ENCODE measurements at regions not wholly inside any gene's neighbourhood (a gene's known extent, or its start where the extent isn't known, plus 50 kb on each side); places are given as distances from the start of the nearest gene placed in this dataset.

GRCh38 chr3:56917361-56918110 is 115.8 kb upstream of the ARHGEF3 start:
- Mint-ChIP-seq H3K4me3 (peak overlapping the region; percentile 87), H3K27ac (peak overlapping the region; percentile 86), H3K36me3 (ENCODE audit: low read depth) (no peaks in the 10 kb centered on the region)

DNA sequence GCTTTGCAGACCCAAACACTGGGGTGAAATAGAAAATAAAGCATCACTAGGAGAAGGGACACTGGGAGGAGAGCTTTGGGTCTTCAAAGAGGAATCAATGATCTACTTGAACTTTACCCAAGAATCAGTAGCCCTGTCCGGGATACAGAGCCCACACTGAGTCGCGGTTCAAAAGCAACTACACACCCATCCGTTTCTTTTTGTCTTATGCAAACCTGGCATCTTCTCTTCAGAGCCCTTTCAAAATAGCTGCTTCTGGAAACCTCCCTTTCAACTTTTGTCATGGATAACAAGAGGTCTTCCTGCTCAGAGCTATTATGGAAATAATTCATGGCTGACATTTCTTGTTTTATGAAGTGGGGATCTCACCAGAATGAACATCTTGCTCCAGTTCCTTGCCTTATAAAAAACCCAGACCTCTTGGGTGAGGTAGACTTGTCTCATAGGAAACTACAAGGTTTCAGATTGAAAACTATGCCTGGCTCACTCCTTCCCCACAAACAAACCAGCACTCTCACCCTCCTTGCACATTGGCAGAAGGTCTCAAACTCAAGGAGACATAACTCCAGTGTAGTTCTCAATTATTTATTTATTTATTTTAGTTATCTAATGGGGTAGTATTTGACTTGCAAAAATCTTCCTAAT is 115.1 kb upstream of the ARHGEF3 start:
- H3K9me3 Mint-ChIP-seq: no peaks in the 10 kb centered on the region
- H3K27me3 Mint-ChIP-seq (ENCODE audit: low read depth): no peaks in the 10 kb centered on the region
- no peaks in the 10 kb centered on the region for H3K36me3 Mint-ChIP-seq (ENCODE audit: low read depth)
- H3K4me3 Mint-ChIP-seq: peak overlapping the region; percentile 87
- H3K4me1 Mint-ChIP-seq (ENCODE audit: low read depth): peaks cover 66% of the 10 kb centered on the region
- H3K27ac Mint-ChIP-seq: peak overlapping the region; percentile 86

More at GRCh38 chr3:56917361-56918110, 115.8 kb upstream of the ARHGEF3 start:
- Mint-ChIP-seq H3K9me3 (no peaks in the 10 kb centered on the region), H3K4me1 (ENCODE audit: low read depth) (peaks cover 73% of the 10 kb centered on the region), H3K27me3 (ENCODE audit: low read depth) (no peaks in the 10 kb centered on the region)

DNA sequence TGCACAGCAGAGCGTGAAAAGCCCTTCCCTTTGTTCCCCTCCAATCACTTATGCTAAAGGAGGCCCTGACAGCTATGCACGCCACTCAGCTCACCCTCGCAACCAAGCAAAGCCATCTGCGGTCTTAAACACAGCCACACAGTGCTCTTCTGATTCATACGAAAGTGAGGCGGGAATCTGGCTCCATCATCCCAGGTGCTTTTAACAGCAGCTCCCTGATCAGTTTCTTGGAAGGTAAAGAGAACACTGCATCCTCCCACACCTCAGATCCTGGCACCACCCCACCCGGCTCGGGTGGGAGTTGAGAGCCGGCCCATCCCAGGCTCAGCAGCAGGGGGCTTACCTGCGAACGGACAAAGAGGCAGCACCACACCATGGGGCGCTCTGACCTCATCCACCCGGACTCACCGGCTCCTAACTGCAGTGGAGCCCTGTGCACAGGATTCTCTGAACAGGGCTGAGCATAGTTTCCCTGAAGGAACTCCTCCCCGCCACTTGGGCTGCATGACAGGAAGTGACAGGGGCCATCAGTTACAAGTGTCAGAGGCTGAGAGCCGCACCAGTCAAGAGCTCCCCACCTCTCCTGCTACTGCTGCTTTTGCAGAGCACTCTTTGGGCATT is 114.3 kb upstream of the ARHGEF3 start:
- peak overlapping the region; percentile 86 for H3K27ac Mint-ChIP-seq
- peak overlapping the region; percentile 87 for H3K4me3 Mint-ChIP-seq
- H3K9me3 Mint-ChIP-seq: no peaks in the 10 kb centered on the region
- peaks cover under 1% of the 10 kb centered on the region for H3K36me3 Mint-ChIP-seq (ENCODE audit: low read depth)
- no peaks in the 10 kb centered on the region for H3K27me3 Mint-ChIP-seq (ENCODE audit: low read depth)
- H3K4me1 Mint-ChIP-seq (ENCODE audit: low read depth): peaks cover 58% of the 10 kb centered on the region

- Mint-ChIP-seq H3K27me3 (ENCODE audit: low read depth) (no peaks in the 10 kb centered on the region), H3K4me1 (ENCODE audit: low read depth) (peaks cover 55% of the 10 kb centered on the region), H3K27ac (peak overlapping the region; percentile 86), H3K4me3 (peak overlapping the region; percentile 87), H3K9me3 (no peaks in the 10 kb centered on the region), H3K36me3 (ENCODE audit: low read depth) (peaks cover 4% of the 10 kb centered on the region)
Measured at GRCh38 chr3:56914646-56915045, 112.9 kb upstream of the ARHGEF3 start.

DNA sequence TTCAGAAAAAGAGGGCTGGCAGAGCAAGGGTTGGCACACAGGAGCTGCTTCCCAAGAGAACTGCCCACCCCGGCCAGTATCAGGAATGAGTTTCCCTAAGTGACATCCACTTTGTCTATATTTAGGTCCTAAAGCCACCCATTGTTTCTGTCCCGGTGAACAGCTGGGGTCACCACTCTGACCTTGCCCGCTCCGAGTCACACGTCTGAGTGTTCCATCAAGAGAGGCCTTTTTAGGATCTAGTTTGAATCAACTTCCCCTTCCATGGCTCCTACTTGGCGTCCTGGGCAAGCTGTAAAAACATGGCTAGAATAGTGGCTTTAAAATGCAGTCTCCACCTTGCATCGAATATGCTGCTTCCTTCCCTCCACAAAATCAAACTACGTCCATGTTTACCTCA is 109.6 kb upstream of the ARHGEF3 start:
- H3K4me1 Mint-ChIP-seq (ENCODE audit: low read depth): peaks cover 38% of the 10 kb centered on the region
- no peak overlapping the region for H3K4me3 Mint-ChIP-seq

DNA sequence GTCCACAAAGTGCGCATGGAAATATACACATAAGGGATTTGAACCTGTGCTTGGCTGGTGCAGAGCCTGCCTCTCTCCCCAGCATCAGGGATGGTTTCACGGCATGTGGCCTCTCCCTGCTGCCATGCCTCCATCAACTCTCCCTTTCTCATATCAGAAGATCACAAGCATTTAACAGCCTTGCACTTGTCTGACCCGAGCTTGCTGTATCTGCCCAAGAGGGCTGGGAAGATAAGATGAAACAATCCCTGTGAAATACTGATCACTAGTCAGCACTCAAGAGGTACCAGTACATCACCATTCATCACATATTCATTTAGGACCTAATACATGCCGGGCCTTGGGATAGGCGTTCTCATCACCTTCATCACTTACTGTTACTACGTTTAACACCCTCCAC is 107.6 kb upstream of the ARHGEF3 start:
- H3K27ac Mint-ChIP-seq: no peak overlapping the region

More for the DNA sequence above, 109.6 kb upstream of the ARHGEF3 start:
- no peak overlapping the region for H3K27ac Mint-ChIP-seq
- H3K27me3 Mint-ChIP-seq (ENCODE audit: low read depth): no peaks in the 10 kb centered on the region
- no peaks in the 10 kb centered on the region for H3K9me3 Mint-ChIP-seq
- H3K36me3 Mint-ChIP-seq (ENCODE audit: low read depth): peaks cover 16% of the 10 kb centered on the region

GRCh38 chr3:56908004-56908403 is 106.3 kb upstream of the ARHGEF3 start:
- H3K27ac Mint-ChIP-seq: no peak overlapping the region
- no peaks in the 10 kb centered on the region for H3K27me3 Mint-ChIP-seq (ENCODE audit: low read depth)
- H3K9me3 Mint-ChIP-seq: no peaks in the 10 kb centered on the region
- H3K36me3 Mint-ChIP-seq (ENCODE audit: low read depth): peaks cover 19% of the 10 kb centered on the region
- H3K4me3 Mint-ChIP-seq: no peak overlapping the region
- peaks cover 23% of the 10 kb centered on the region for H3K4me1 Mint-ChIP-seq (ENCODE audit: low read depth)

More for the DNA sequence above, 107.6 kb upstream of the ARHGEF3 start:
- Mint-ChIP-seq H3K9me3 (no peaks in the 10 kb centered on the region), H3K4me1 (ENCODE audit: low read depth) (peaks cover 27% of the 10 kb centered on the region), H3K36me3 (ENCODE audit: low read depth) (peaks cover 18% of the 10 kb centered on the region), H3K27me3 (ENCODE audit: low read depth) (no peaks in the 10 kb centered on the region), H3K4me3 (no peak overlapping the region)

GRCh38 chr3:56904552-56905215 is 102.9 kb upstream of the ARHGEF3 start:
- Mint-ChIP-seq H3K27ac (no peak overlapping the region), H3K36me3 (ENCODE audit: low read depth) (peaks cover 19% of the 10 kb centered on the region), H3K4me1 (ENCODE audit: low read depth) (peaks cover 34% of the 10 kb centered on the region), H3K4me3 (no peak overlapping the region), H3K9me3 (no peaks in the 10 kb centered on the region), H3K27me3 (ENCODE audit: low read depth) (no peaks in the 10 kb centered on the region)

DNA sequence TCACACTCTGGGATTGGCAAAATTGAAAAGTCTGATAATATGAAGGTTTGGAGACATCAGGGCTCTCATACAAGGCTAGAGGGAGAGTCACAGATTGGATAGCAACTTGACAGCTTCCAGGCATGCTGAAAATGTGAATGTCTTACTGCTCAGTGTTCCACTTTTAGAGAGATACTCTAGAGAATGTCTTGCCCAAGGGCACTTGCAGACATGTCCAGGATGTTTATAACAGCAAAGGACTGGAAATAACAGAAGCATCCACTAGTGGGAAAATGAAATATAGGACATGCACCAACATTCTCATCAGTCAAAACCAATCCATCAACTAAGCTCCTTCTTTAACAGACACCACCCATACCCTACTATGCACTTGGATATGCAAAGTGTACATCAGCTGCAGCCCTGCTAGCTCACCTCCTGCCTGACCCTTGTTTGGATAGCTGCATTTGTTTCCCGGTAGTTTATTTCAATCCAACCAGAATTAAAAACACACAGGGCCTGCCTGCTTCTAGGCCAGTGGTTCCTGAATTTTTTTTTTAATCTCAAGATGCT is 101.6 kb upstream of the ARHGEF3 start:
- no peaks in the 10 kb centered on the region for H3K9me3 Mint-ChIP-seq
- H3K27me3 Mint-ChIP-seq (ENCODE audit: low read depth): no peaks in the 10 kb centered on the region
- no peak overlapping the region for H3K27ac Mint-ChIP-seq
- H3K36me3 Mint-ChIP-seq (ENCODE audit: low read depth): peaks cover 15% of the 10 kb centered on the region
- H3K4me3 Mint-ChIP-seq: no peak overlapping the region
- H3K4me1 Mint-ChIP-seq (ENCODE audit: low read depth): peaks cover 25% of the 10 kb centered on the region

DNA sequence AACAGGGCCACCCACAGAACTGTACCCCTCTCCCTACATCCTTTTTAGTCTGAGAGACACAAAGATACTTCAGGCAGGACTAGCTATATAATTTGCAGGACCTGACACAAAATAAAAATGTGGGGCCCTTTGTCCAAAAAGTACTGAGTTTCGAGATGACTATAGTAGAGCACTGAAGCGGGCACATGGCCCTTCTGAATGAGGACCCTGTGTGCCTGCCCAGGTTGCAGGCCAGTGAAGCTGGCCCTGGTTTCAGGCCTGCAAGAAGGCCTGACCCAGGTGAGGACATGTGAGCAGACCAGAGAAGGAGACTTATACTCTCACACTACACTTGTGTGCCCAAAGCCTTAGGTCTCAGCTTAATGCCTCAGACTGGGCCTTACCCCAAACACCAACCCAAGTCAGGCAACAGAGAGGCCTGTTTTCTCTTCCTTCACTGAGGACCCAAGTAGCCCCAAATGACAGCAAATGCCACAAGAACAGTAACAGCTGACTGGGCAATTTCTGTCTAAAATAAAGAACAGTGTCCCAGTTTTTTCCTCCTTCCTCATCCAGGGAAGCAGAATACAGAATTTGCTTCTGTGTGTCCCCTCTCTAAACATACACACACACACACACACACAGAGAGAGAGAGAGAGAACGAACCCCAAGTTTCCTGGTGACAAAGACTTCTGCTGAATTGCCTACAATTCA is 100.9 kb upstream of the ARHGEF3 start:
- no peak overlapping the region for H3K4me3 Mint-ChIP-seq

DNA sequence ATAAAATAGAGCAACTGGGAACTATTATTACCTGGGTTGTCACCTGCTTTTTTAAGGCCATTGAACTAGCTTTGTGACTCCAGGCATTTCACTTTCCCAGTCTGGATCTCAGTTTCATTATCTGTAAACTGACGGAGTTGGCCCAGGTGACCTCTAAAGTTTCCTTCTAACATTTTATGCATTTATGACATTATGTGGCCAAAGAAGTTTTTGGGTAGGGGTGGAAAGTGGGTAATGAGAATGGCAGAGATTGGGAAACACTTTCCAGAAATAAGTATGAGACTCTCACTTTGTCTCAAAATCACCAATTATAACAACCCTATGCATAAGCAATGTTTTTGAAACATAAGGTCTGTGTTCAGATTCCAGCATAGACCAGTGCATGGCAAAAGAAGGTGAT is 99.1 kb upstream of the ARHGEF3 start:
- H3K27me3 Mint-ChIP-seq (ENCODE audit: low read depth): no peaks in the 10 kb centered on the region
- peaks cover 21% of the 10 kb centered on the region for H3K4me1 Mint-ChIP-seq (ENCODE audit: low read depth)
- no peaks in the 10 kb centered on the region for H3K9me3 Mint-ChIP-seq
- peaks cover 24% of the 10 kb centered on the region for H3K36me3 Mint-ChIP-seq (ENCODE audit: low read depth)
- H3K27ac Mint-ChIP-seq: no peak overlapping the region
- no peak overlapping the region for H3K4me3 Mint-ChIP-seq

More for the DNA sequence above, 100.9 kb upstream of the ARHGEF3 start:
- Mint-ChIP-seq H3K9me3 (no peaks in the 10 kb centered on the region), H3K27ac (no peak overlapping the region), H3K27me3 (ENCODE audit: low read depth) (no peaks in the 10 kb centered on the region), H3K4me1 (ENCODE audit: low read depth) (peaks cover 22% of the 10 kb centered on the region), H3K36me3 (ENCODE audit: low read depth) (peaks cover 18% of the 10 kb centered on the region)

GRCh38 chr3:56899851-56900250 is 98.1 kb upstream of the ARHGEF3 start:
- Mint-ChIP-seq H3K4me3 (no peak overlapping the region), H3K27ac (no peak overlapping the region), H3K27me3 (ENCODE audit: low read depth) (no peaks in the 10 kb centered on the region), H3K36me3 (ENCODE audit: low read depth) (peaks cover 23% of the 10 kb centered on the region), H3K4me1 (ENCODE audit: low read depth) (peaks cover 25% of the 10 kb centered on the region), H3K9me3 (no peaks in the 10 kb centered on the region)

GRCh38 chr3:56899078-56899477 is 97.3 kb upstream of the ARHGEF3 start:
- Mint-ChIP-seq H3K4me1 (ENCODE audit: low read depth) (peaks cover 26% of the 10 kb centered on the region), H3K27me3 (ENCODE audit: low read depth) (no peaks in the 10 kb centered on the region), H3K27ac (no peak overlapping the region)

GRCh38 chr3:56896357-56896756 is 94.6 kb upstream of the ARHGEF3 start:
- H3K4me3 Mint-ChIP-seq: no peak overlapping the region
- peaks cover 22% of the 10 kb centered on the region for H3K36me3 Mint-ChIP-seq (ENCODE audit: low read depth)
- H3K27me3 Mint-ChIP-seq (ENCODE audit: low read depth): no peaks in the 10 kb centered on the region
- no peaks in the 10 kb centered on the region for H3K9me3 Mint-ChIP-seq
- peaks cover 14% of the 10 kb centered on the region for H3K4me1 Mint-ChIP-seq (ENCODE audit: low read depth)
- no peak overlapping the region for H3K27ac Mint-ChIP-seq

More at GRCh38 chr3:56899078-56899477, 97.3 kb upstream of the ARHGEF3 start:
- H3K9me3 Mint-ChIP-seq: no peaks in the 10 kb centered on the region
- H3K36me3 Mint-ChIP-seq (ENCODE audit: low read depth): peaks cover 22% of the 10 kb centered on the region
- no peak overlapping the region for H3K4me3 Mint-ChIP-seq

All from T-helper 1 cell treated with Interleukin-12 subunit alpha and Interleukin-12 subunit beta and Interleukin-4 antibody, amounts not matched to agents 30 μg/mL and 1 μg/mL, for 36 hours (primary cell).